ENCODE measurements at regions not wholly inside any gene's neighbourhood (a gene's known extent, or its start where the extent isn't known, plus 50 kb on each side); places are given as distances from the start of the nearest gene placed in this dataset.
"Not testable (repeated sequence)": the region's sequence is repeated elsewhere in the genome, so short reads cannot be mapped to it uniquely, and the experiment has no call there.

GRCh38 chr14:106218174-106218573 is 691.8 kb downstream of the TMEM121 start:
- no peak overlapping the region for H3K27ac Mint-ChIP-seq
- peaks cover 92% of the 10 kb centered on the region for H3K9me3 Mint-ChIP-seq
- H3K27me3 Mint-ChIP-seq (ENCODE audit: low read depth, poor library complexity): peaks cover 6% of the 10 kb centered on the region
- no peak overlapping the region for H3K4me3 Mint-ChIP-seq
- TF ChIP-seq CTCF (IDR thresholded peaks at IDR 0.05): no peak
- H3K4me1 Mint-ChIP-seq: no peaks in the 10 kb centered on the region
- H3K36me3 Mint-ChIP-seq (ENCODE audit: low read depth): no peaks in the 10 kb centered on the region
- DNase-seq: no peak

GRCh38 chr14:106222311-106222710 is 695.9 kb downstream of the TMEM121 start:
- Mint-ChIP-seq H3K9me3 (peaks cover 96% of the 10 kb centered on the region), H3K27ac (no peak overlapping the region)
- no peak for TF ChIP-seq CTCF (IDR thresholded peaks at IDR 0.05)

GRCh38 chr14:106222731-106223130 is 696.3 kb downstream of the TMEM121 start:
- no peak for TF ChIP-seq CTCF (IDR thresholded peaks at IDR 0.05)
- peaks cover 96% of the 10 kb centered on the region for H3K9me3 Mint-ChIP-seq
- H3K4me1 Mint-ChIP-seq: no peaks in the 10 kb centered on the region
- peaks cover 3% of the 10 kb centered on the region for H3K27me3 Mint-ChIP-seq (ENCODE audit: low read depth, poor library complexity)
- no peak overlapping the region for H3K27ac Mint-ChIP-seq
- H3K4me3 Mint-ChIP-seq: no peak overlapping the region
- no peaks in the 10 kb centered on the region for H3K36me3 Mint-ChIP-seq (ENCODE audit: low read depth)
- no peak for DNase-seq

More at GRCh38 chr14:106222311-106222710, 695.9 kb downstream of the TMEM121 start:
- H3K4me3 Mint-ChIP-seq: no peak overlapping the region
- H3K27me3 Mint-ChIP-seq (ENCODE audit: low read depth, poor library complexity): peaks cover 6% of the 10 kb centered on the region
- no peaks in the 10 kb centered on the region for H3K36me3 Mint-ChIP-seq (ENCODE audit: low read depth)
- H3K4me1 Mint-ChIP-seq: no peaks in the 10 kb centered on the region
- DNase-seq: no peak

- Mint-ChIP-seq H3K4me3 (no peak overlapping the region), H3K36me3 (ENCODE audit: low read depth) (no peaks in the 10 kb centered on the region), H3K27ac (no peak overlapping the region), H3K9me3 (peaks cover 84% of the 10 kb centered on the region), H3K4me1 (no peaks in the 10 kb centered on the region), H3K27me3 (ENCODE audit: low read depth, poor library complexity) (no peaks in the 10 kb centered on the region)
- no peak for TF ChIP-seq CTCF (IDR thresholded peaks at IDR 0.05)
- DNase-seq: no peak
Observed at GRCh38 chr14:106227793-106228192, 701.4 kb downstream of the TMEM121 start.

- Mint-ChIP-seq H3K4me3 (no peak overlapping the region), H3K27ac (no peak overlapping the region), H3K27me3 (ENCODE audit: low read depth, poor library complexity) (no peaks in the 10 kb centered on the region), H3K36me3 (ENCODE audit: low read depth) (no peaks in the 10 kb centered on the region), H3K9me3 (peaks cover 83% of the 10 kb centered on the region), H3K4me1 (no peaks in the 10 kb centered on the region)
- DNase-seq: no peak
- TF ChIP-seq CTCF (IDR thresholded peaks at IDR 0.05): no peak
Observed at GRCh38 chr14:106228541-106229158, 702.3 kb downstream of the TMEM121 start.

- no peak for DNase-seq
Observed at GRCh38 chr14:106230071-106230470, 703.7 kb downstream of the TMEM121 start.

GRCh38 chr14:106233191-106233590 is 706.8 kb downstream of the TMEM121 start:
- H3K9me3 Mint-ChIP-seq: peaks cover 82% of the 10 kb centered on the region
- H3K36me3 Mint-ChIP-seq (ENCODE audit: low read depth); H3K4me1 Mint-ChIP-seq; H3K4me3 Mint-ChIP-seq; H3K27ac Mint-ChIP-seq; DNase-seq; H3K27me3 Mint-ChIP-seq (ENCODE audit: low read depth, poor library complexity): not testable (repeated sequence)

More at GRCh38 chr14:106230071-106230470, 703.7 kb downstream of the TMEM121 start:
- peaks cover 83% of the 10 kb centered on the region for H3K9me3 Mint-ChIP-seq
- no peak overlapping the region for H3K27ac Mint-ChIP-seq
- no peak for TF ChIP-seq CTCF (IDR thresholded peaks at IDR 0.05)
- no peaks in the 10 kb centered on the region for H3K27me3 Mint-ChIP-seq (ENCODE audit: low read depth, poor library complexity)
- H3K4me3 Mint-ChIP-seq: no peak overlapping the region
- H3K4me1 Mint-ChIP-seq: no peaks in the 10 kb centered on the region
- H3K36me3 Mint-ChIP-seq (ENCODE audit: low read depth): no peaks in the 10 kb centered on the region

- not testable (repeated sequence) for H3K36me3 Mint-ChIP-seq (ENCODE audit: low read depth); H3K27ac Mint-ChIP-seq; H3K4me1 Mint-ChIP-seq; H3K27me3 Mint-ChIP-seq (ENCODE audit: low read depth, poor library complexity); DNase-seq; H3K4me3 Mint-ChIP-seq
- peaks cover 82% of the 10 kb centered on the region for H3K9me3 Mint-ChIP-seq
Observed at GRCh38 chr14:106234525-106235254, 708.3 kb downstream of the TMEM121 start.
